ENCODE measurements at regions not wholly inside any gene's neighbourhood (a gene's known extent, or its start where the extent isn't known, plus 50 kb on each side); places are given as distances from the start of the nearest gene placed in this dataset.

DNA sequence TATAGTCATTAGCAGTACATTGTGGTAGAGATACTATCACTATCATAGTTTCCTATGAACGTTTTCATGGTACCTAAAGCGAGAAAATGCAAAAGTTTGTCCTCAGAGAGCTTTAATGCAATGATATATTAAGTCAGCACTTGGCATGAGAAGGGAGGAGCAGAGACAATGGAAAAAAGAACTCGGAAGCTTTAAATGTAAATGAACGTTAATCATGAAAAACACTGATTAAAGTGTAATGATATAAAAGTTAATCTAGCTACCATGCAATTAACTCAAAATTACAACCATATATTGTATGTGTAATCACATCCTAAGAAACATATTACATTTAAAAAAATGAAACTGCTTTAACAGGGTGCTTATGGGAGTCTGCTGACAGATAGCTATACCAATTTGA is 282.7 kb downstream of the HDGFL1 start:
- no peaks in the 10 kb centered on the region for H3K27me3 Mint-ChIP-seq (ENCODE audit: unreplicated experiment)
- H3K27ac Mint-ChIP-seq (ENCODE audit: unreplicated experiment), result no peak overlapping the region
- peaks cover 8% of the 10 kb centered on the region for H3K9me3 Mint-ChIP-seq (ENCODE audit: unreplicated experiment)
- TF ChIP-seq, protein P1, sequence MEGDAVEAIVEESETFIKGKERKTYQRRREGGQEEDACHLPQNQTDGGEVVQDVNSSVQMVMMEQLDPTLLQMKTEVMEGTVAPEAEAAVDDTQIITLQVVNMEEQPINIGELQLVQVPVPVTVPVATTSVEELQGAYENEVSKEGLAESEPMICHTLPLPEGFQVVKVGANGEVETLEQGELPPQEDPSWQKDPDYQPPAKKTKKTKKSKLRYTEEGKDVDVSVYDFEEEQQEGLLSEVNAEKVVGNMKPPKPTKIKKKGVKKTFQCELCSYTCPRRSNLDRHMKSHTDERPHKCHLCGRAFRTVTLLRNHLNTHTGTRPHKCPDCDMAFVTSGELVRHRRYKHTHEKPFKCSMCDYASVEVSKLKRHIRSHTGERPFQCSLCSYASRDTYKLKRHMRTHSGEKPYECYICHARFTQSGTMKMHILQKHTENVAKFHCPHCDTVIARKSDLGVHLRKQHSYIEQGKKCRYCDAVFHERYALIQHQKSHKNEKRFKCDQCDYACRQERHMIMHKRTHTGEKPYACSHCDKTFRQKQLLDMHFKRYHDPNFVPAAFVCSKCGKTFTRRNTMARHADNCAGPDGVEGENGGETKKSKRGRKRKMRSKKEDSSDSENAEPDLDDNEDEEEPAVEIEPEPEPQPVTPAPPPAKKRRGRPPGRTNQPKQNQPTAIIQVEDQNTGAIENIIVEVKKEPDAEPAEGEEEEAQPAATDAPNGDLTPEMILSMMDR (IDR thresholded peaks at IDR 0.05), result no peak
- H3K4me3 Mint-ChIP-seq (ENCODE audit: unreplicated experiment), result no peak overlapping the region
- DNase-seq (ENCODE audit: extremely low spot score, unreplicated experiment), result no peak
- peaks cover 40% of the 10 kb centered on the region for H3K4me1 Mint-ChIP-seq (ENCODE audit: unreplicated experiment)
- peaks cover 9% of the 10 kb centered on the region for H3K36me3 Mint-ChIP-seq (ENCODE audit: unreplicated experiment)

DNA sequence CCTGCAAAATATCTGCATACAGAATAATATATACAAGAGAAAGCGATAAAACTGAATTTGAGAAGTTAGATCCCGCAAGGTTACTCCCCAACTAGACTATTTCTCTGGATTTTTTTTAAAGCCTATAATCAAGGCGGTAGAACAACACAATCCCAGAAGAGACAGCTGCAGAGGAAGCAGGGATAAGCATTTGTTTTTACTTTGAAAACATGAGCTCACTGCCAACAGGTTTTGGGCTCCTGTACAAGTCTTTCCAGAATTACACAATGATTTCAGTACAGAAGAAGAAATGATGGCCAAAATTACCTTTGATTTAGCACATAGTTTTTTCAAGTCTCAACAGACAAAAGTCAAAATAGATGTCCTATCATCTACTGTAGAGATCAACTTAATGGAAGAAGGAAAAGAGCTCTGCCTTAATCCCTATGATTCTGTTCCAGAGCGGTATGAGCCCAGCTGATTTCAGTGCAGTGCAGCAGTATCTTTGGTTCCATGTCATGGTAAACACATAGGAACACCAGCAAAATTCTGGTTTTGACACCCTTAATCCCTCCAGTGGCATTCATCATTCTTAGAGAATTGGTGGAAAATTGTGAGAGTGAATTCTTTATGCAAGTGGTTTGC is 304.3 kb downstream of the HDGFL1 start:
- Mint-ChIP-seq H3K27ac (ENCODE audit: unreplicated experiment) (no peak overlapping the region), H3K9me3 (ENCODE audit: unreplicated experiment) (peaks cover 12% of the 10 kb centered on the region), H3K4me1 (ENCODE audit: unreplicated experiment) (peaks cover 34% of the 10 kb centered on the region), H3K4me3 (ENCODE audit: unreplicated experiment) (no peak overlapping the region), H3K27me3 (ENCODE audit: unreplicated experiment) (no peaks in the 10 kb centered on the region), H3K36me3 (ENCODE audit: unreplicated experiment) (no peaks in the 10 kb centered on the region)
- TF ChIP-seq, protein P1 (IDR thresholded peaks at IDR 0.05), result no peak
- no peak for DNase-seq (ENCODE audit: extremely low spot score, unreplicated experiment)

DNA sequence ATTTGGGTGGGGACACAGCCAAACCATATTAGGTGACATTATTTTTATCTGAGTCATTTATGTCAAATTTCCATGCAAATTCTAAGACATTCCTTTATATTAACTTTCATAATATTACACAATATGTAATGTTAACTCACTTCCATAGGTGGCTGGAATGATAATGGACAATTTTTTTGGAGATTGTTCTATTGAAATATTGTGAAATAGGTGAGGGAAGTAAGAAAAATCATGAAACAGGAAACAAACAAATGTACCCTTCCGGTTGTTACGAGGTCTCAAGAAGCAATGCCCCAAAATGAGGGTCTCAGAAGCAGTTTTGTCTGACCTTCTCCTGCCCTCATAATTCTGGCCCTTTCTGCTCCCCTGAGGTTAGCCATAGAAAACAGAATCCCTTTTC is 306.5 kb downstream of the HDGFL1 start:
- Mint-ChIP-seq H3K36me3 (ENCODE audit: unreplicated experiment) (no peaks in the 10 kb centered on the region), H3K27ac (ENCODE audit: unreplicated experiment) (no peak overlapping the region), H3K27me3 (ENCODE audit: unreplicated experiment) (no peaks in the 10 kb centered on the region), H3K4me3 (ENCODE audit: unreplicated experiment) (no peak overlapping the region), H3K4me1 (ENCODE audit: unreplicated experiment) (peaks cover 55% of the 10 kb centered on the region), H3K9me3 (ENCODE audit: unreplicated experiment) (peaks cover 7% of the 10 kb centered on the region)
- no peak for DNase-seq (ENCODE audit: extremely low spot score, unreplicated experiment)
- TF ChIP-seq, protein P1 (IDR thresholded peaks at IDR 0.05), result no peak

DNA sequence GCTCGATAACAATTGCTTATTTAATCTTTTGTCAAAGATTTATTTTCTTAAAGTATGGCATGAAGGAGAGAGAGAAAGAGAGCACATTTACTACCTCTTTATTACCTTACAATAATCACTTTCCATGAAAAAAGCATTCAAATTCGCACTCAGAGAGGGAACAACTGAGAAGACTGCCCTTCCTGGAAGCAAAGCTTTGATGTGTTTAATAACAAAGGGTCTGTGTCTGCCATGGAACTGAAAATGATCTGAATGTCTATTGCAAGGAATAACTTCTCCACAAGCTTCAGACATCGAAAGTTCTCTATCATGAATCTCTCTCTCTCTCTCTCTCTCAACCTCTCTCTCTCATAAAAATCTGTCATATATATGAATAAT is 308.9 kb downstream of the HDGFL1 start:
- H3K27me3 Mint-ChIP-seq (ENCODE audit: unreplicated experiment), result no peaks in the 10 kb centered on the region
- no peaks in the 10 kb centered on the region for H3K36me3 Mint-ChIP-seq (ENCODE audit: unreplicated experiment)
- TF ChIP-seq, protein P1 (IDR thresholded peaks at IDR 0.05), result no peak
- H3K4me3 Mint-ChIP-seq (ENCODE audit: unreplicated experiment), result no peak overlapping the region
- peaks cover 74% of the 10 kb centered on the region for H3K4me1 Mint-ChIP-seq (ENCODE audit: unreplicated experiment)
- H3K27ac Mint-ChIP-seq (ENCODE audit: unreplicated experiment), result peak overlapping the region; percentile 84
- no peak for DNase-seq (ENCODE audit: extremely low spot score, unreplicated experiment)
- H3K9me3 Mint-ChIP-seq (ENCODE audit: unreplicated experiment), result peaks cover 7% of the 10 kb centered on the region

DNA sequence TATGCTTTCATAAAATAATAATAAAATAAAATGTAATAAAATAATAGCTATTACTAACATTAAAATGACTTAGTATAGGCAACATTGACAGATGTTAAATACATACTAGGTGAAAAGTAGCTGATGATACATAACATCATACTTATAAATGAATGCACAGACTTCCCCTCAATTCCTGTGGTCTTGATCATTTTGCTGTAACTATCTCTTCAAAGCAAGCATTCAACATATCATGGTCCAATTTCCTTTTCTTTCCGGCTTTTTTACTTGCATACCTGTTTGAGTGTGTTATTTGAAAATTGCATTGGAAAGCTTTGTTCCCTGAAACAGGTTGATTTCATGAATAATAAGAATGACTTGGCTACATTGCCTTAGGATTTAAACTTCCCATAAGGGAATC is 309.3 kb downstream of the HDGFL1 start:
- peaks cover 73% of the 10 kb centered on the region for H3K4me1 Mint-ChIP-seq (ENCODE audit: unreplicated experiment)

More for the DNA sequence above, 309.3 kb downstream of the HDGFL1 start:
- Mint-ChIP-seq H3K4me3 (ENCODE audit: unreplicated experiment) (no peak overlapping the region), H3K27me3 (ENCODE audit: unreplicated experiment) (no peaks in the 10 kb centered on the region), H3K27ac (ENCODE audit: unreplicated experiment) (peak overlapping the region; percentile 71), H3K36me3 (ENCODE audit: unreplicated experiment) (peaks cover 2% of the 10 kb centered on the region), H3K9me3 (ENCODE audit: unreplicated experiment) (peaks cover 7% of the 10 kb centered on the region)
- TF ChIP-seq, protein P1 (IDR thresholded peaks at IDR 0.05), result no peak
- DNase-seq (ENCODE audit: extremely low spot score, unreplicated experiment), result no peak

Measured in osteocyte (in vitro differentiated cells).